Right lobe of liver (tissue), 4 donors: ENCODE measurements at regions not wholly inside any gene's neighbourhood (a gene's known extent, or its start where the extent isn't known, plus 50 kb on each side); places are given as distances from the start of the nearest gene placed in this dataset.
"Not testable (repeated sequence)": the region's sequence is repeated elsewhere in the genome, so short reads cannot be mapped to it uniquely, and the experiment has no call there.

Experiments used
- CTCF ChIP-seq, 4 donors: fragments of 200-600 bp in 3 of 4; fragments of 450-650 bp in 1 of 4; IDR thresholded peaks; one replicate each; pipeline versions ENCODE4 v1.5.1 to v1.8.0; 2016 to 2022; ENCODE audit warnings: antibody characterized with exemption in 4 of 4, mild to moderate bottlenecking in 2 of 4
- POLR2A ChIP-seq: fragments of 450-650 bp; IDR thresholded peaks from one replicate; pipeline ENCODE4 v1.6.1; 2017; ENCODE audit warnings: antibody characterized with exemption, mild to moderate bottlenecking
- donor health status: DM: no; HTN: no; CAD: no.
- donor health status: DM: no; HTN: no; CAD: no.
- donor health status: DM: no; HTN: yes; CAD: no.

- TF ChIP-seq POLR2A; CTCF (IDR thresholded peaks at IDR 0.05): not testable (repeated sequence)
These were observed 181.9 kb downstream of the BCL2L11 start for GRCh38 chr2:111302397-111303218.
